ENCODE measurements at regions not wholly inside any gene's neighbourhood (a gene's known extent, or its start where the extent isn't known, plus 50 kb on each side); places are given as distances from the start of the nearest gene placed in this dataset.

GRCh38 chr7:80380957-80381356, 130.9 kb downstream of the GNAT3 start:
- no peak for TF ChIP-seq CTCF (conservative IDR thresholded peaks at IDR 0.05; ENCODE audit: low read depth, low read length)
- TF ChIP-seq EZH2 (IDR thresholded peaks at IDR 0.05; ENCODE audit: borderline replicate concordance, low read depth, low read length, poor library complexity, severe bottlenecking), result no peak

Data from A673 (cell line).